Activated CD4-positive, alpha-beta T cell treated with anti-CD3 and anti-CD28 coated beads for 24 hours (primary cell): ENCODE measurements at regions not wholly inside any gene's neighbourhood (a gene's known extent, or its start where the extent isn't known, plus 50 kb on each side); places are given as distances from the start of the nearest gene placed in this dataset.

Experiments used
- DNase-seq, 2 donors: peaks; one replicate each; pipeline ENCODE4 v3.0.0-alpha.2; 2020; ENCODE audit warnings: low read depth in 2 of 2

DNA sequence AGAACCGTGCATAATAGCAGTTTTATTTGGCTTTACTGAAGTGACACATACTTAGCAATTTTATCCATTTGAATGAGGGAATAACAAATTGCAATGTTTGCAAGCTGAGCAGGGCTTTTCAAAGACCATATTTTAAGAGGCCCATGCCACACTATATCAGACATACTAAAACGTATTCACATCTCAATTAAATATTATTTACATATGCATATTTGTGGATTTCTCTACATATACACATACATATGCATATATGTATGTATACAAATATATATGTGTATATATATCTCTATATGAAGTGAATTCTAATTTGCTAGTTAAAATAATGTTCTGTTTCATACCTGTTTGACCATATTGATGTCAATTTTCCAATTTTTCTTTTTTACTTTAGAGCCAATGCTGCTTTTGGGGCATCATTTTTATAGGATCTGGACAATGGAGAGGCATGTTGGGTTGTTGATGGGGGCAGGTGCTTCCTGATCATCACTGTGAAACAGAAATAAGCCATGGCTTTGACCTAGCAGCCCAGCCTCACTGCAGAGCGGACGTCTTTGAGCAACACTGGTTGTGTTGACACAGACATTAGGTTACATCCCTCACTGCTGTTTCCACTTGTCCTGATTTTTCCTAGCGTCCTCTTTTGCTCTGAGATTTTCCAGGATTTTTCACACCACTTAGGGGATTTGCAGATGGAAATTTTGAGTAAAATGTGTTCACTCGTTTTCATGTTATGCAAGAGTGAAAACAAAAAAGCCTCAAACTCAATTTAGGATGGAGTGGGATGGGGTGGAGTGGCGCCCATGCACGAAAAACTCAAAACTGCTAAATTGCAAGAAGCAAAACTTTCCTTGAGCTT is 56.9 kb downstream of the RDH14 start:
- no peak for DNase-seq

- no peak for DNase-seq
Observed at GRCh38 chr2:18502142-18502541, 58.3 kb downstream of the RDH14 start.

DNA sequence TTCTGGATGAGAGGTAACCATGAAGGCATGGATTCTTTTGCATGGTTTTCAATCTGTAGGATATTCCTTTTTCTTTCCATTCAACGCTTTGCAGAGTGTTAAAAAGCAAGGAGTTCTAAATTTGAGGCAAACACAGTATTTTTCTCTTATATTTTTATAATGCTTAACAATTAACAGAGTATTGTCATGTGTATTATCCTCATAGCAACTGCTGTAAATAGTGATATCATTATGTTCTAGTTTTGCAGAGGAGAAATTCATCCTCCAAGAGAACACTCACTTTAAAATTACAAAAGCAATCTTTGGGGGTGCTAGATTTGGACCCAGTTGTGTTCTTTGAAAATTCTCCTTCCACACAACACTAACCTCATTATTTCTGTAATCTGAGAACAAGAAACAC is 58.7 kb downstream of the RDH14 start:
- no peak for DNase-seq

GRCh38 chr2:18501156-18501555 is 59.3 kb downstream of the RDH14 start:
- no peak for DNase-seq

DNA sequence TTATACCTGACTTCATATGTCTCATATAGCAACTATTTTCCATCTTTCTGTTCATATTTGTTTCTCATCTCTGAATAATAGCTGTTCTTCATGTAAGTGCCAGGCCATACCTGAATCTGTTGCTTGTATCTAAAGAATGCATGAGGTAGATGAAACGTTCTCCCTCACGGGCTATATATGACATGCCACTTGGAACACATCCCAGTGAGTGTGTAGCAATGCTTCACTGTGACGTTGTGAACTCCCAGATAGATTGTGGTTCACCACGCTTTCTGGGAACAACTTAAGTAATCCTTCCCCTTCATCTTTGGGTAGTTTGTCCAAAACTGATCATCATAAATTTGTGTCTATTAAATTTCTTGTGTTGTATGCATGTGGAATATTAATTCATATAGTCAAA is 60.1 kb downstream of the RDH14 start:
- no peak for DNase-seq

DNA sequence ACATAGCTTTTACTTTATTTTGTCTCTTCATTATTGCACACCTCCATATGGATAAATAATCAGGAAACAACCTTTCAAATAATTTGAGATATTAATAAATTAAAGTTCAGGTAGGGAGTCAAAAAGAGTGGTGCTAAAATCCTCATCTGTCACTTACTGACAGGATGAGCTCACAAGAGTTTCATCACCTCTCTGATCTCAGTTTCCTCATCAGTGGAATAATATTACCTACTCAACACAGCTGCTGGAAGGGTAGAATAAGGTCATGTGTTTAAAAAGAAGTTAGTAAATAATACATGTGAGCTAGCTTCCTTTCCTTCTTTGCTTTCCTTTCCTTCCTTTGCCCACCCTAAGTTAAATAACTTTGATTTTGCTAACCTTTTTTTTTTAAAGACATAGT is 61.9 kb downstream of the RDH14 start:
- DNase-seq = no peak

DNA sequence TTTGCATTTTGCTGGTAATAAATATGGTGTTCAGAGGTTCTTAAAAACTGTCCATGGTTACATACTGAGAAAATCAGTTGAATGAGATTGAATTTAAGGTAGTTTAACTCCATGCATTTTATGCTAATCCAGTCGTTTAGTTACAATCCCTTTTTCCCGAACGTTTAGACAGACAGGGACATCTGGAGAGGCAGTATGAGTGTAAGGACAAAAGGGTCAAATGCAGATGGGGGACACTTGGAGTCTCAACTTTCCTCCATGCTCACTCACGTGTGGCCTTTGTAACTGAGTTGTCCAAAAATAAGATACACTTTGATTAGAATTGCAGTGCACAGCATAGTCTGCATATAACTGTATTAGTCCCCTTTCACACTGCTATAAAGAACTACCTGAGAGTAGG is 63.9 kb downstream of the RDH14 start:
- no peak for DNase-seq

DNA sequence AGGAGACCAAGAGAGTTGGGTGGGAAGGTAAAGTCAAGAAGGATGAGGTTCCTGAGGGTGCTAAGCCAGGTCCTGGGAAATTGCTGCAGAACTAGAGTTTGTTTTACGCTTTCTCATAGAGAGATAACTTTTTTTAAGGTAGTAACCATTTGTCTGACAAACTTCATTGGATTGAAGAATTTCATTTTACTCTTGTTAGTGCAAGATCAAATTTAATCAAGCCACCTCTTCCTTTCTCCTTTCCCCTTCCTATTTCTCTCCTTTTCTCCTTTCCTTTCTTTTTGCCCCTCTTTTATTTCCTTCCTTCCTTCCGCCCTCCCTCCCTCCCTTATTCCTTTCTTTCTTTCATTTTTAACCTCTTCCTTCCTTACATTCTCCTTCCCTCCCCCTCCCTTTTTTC is 65.4 kb downstream of the RDH14 start:
- no peak for DNase-seq

DNA sequence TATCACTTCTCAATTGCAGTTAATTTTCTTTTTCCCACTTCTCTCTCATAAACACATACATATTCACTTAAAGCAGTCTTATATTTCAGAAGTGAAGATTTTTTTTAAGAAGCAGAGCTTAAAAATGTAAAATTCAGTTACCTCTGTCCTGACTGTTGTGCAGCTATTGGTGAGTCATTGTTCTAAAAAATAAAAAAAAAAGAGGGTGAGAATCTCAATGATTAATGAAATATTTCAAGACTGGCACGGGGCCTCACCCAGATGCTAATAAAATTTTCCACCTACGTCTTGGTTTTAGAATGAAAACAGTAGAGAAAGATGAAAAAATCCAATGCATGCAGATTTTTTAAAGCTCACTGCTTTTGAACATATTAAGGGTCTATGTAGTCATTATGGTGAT is 67.7 kb downstream of the RDH14 start:
- no peak for DNase-seq

DNA sequence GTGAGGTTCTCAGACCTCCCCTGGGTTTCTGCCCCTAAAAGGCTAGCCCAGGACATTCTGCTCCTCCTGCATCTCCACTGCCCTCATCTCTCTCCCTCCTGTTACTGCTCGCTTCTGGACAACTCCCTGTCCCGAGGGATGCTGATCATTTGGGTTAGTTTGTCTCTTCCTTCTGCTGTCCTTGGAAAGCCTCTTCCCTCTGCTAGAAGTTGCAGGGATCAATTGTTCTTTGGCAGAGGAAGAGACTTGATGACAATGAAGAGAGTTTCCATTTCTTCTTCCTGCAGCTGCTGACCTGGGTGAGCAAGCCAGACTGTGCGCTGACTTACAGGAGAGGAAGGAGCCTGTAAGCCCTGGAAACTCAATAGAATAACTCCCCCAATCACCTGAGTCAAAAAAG is 68.9 kb downstream of the RDH14 start:
- no peak for DNase-seq

DNA sequence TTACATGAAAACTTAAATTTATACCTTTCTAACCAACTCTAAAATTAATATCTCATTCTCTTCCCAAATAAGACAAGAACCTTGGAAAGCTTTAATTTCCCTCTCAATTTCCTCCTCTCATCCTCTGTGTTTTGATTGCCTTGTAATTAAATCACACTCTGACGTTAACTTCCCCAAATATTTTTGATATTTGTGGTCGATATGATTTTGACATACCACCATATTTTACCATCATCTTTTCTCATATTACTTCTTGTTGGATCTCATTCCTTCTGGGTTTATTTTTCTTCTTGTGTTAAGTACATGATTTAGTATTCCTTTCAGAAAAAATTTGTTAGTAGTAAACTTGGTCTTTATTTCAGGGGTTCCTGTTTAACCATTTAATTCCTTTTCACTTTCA is 69.6 kb downstream of the RDH14 start:
- no peak for DNase-seq

DNA sequence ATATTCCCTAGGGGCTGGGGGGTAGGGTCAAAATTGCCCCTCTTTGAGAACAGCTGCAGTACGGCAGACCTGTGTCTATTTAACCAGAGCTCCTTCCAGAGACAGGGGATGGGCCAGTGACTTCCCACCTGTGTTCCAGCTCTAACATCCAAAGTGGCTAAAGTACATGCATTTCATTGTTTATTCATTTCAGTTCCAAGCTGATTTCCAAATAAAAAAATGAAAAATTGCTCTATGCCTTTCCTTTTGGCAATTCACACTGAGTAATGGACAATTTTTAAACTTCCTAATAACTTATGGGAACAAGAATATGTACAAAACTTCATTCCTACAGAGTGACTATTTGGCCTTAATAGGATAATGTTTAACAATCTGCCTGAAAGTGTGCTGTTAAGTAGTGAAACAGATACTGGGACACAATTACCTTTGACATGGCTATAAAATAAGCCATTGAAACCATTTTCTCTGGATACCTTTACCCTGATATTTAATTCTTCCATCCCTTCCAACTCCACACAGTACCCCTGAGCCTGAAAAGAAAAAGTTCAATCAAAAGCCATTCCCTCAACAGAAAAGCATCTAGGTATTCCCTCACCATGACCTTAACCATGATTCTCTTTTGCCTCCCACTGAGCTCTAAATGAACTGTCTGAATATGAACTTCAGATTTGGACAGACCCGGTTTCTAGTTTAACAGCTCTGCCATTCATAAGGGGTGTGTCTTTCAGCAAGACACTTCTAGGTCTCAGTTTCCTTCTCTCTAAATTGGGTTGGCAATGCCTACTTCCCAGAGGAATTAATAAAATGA is 73.1 kb downstream of the RDH14 start:
- no peak for DNase-seq

DNA sequence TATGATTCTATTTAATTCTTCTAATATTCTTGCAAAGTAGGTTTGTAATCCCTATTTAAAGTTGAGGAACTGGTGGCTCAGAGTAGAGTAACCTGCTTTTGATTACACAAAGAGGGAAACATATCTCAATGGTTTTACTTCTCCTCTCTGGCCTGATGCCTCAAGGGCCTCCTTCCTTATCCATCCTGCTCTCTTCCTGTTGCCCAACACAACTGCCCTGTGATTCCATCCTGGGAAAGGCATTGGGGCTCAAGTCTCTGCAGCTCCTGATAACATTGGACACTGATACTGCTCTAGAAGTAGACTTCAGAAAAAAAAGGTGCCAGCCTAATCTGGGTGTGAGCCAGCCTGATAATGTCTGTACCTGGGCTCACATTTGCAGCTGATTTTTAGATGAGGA is 75.8 kb downstream of the RDH14 start:
- no peak for DNase-seq

GRCh38 chr2:18483896-18484295 is 76.6 kb downstream of the RDH14 start:
- DNase-seq = no peak

- no peak for DNase-seq
Observed at GRCh38 chr2:18482666-18483065, 77.8 kb downstream of the RDH14 start.

GRCh38 chr2:18479947-18480369 is 80.5 kb downstream of the RDH14 start:
- no peak for DNase-seq

DNA sequence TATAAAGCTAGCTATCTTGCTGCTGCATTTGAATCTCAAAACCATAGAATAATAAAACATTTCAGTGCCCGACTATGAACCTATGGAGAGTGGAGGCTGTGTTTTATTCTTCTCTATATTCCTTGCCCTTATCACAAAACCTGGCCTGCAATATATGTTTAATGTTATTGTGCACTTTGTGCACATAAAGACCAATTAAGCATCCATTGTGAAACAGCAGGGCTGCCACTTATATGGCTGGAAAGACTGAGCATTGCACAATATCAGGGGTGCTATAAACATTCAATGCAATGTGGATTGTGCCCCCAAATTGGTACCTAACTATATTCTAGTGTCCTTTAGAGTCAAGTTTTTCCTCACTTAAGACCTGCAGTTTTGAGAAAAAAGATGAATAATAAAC is 83.2 kb downstream of the RDH14 start:
- DNase-seq = no peak

- no peak for DNase-seq
Observed at GRCh38 chr2:18476484-18476883, 84.0 kb downstream of the RDH14 start.

- DNase-seq = no peak
Observed at GRCh38 chr2:18475884-18476283, 84.6 kb downstream of the RDH14 start.

GRCh38 chr2:18474700-18475099 is 85.8 kb downstream of the RDH14 start:
- DNase-seq = no peak

DNA sequence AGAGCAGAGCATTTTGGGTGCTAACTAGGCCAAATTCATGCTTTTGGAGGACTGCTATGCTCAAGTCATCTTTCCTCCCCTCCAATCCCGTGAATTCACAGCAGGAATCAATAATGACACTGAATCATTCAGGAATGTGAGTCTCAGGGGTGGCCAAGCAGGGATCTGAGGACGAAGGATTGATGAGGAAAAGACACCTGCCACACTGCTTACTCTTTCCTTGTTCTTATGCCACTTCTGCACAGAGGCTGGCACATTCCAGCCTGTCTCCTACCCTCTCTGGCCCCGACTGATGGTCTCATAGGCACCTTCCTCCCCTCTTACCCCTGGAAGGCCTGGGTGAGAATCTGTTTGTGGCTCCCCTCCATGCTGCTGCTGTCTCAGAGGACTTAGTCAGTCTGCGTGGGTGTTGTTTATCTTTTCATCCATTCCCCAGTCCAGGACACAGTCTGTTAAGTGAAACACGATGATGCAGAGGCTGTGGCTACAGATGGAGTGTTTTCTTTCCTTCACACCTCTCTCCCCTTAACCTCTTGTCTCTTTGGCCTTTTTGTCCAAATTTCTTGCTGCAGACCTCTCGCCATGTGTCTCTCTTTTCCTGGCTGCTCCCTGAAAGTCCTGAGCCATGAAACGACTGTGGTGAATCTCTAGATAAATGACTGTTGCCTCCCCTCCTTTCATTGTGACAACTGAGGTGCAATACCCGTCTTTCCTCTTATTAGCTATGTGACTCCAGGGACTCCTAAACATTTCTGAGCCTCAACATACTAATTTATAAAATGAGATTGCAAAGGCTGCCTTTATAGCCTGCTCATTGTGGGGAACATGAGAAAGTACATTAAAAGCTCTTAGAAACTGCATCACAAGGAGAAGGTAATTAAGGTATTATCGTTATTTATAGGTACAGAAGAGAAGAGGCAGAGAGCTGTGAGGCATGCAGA is 86.9 kb downstream of the RDH14 start:
- DNase-seq = no peak

GRCh38 chr2:18467749-18468360 is 92.6 kb downstream of the RDH14 start:
- DNase-seq = no peak
